Hindlimb muscle (tissue), 1 donor: ENCODE measurements at regions not wholly inside any gene's neighbourhood (a gene's known extent, or its start where the extent isn't known, plus 50 kb on each side); places are given as distances from the start of the nearest gene placed in this dataset.
"Not testable (repeated sequence)": the region's sequence is repeated elsewhere in the genome, so short reads cannot be mapped to it uniquely, and the experiment has no call there.

ENCODE experiments used
- DNase-seq: peaks from one replicate; pipeline ENCODE4 v3.0.0-alpha.2; 2013

DNA sequence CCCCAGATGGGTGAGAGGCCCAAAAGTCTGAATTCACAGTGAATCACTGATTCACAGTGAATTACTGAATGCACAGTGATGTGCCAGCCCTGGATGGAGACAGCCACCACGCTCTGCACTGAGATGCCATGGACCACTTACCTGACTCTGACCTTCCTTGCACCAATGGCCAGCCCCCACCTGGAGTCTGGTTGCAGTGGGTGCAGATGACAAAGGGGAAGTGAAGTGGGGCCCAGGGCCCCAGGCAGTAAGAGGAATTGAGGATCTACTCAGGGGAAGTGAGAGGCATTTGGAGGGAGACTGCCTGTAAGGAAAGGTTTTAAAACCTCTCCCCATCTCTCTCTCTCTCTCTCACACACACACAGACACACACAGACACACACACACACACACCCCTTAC, 412.1 kb downstream of the CYLC2 start:
- DNase-seq = no peak

DNA sequence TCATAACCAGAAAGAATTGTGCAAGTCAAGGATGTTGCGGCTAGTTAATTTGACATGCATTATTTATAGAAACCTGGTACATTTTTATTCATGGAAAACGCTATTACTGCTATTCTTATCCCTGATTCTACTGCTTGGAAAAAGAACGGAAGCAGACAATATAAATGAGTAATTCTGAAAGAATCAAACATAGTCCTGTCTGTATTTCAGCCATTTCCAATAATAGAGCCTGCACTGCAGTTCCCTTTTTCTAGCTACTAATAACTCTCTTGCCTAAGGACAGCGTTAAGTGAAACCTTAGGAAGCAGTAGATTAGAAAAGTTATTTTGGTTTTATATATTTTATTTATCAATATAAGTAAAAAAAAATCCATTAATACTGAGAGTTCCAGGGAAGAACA, 414.9 kb downstream of the CYLC2 start:
- no peak for DNase-seq

DNA sequence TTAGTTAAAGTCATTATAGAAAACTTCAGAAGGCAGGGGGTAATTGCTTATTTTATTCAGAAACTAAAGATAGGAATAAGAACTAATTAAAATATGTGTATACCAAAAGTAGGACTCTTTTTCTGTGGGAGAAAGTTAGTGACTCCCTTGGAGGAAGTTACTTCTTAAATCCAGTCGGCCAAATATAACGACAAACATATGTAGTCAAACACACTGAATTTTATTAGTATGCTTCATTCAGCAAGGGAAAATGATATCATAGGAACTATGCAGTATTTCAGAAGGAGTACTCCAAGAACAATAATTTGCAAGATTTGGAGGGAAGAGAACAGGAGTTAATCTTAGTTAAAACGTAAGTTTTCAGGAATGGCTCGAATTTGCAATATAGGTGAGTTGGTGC, 432.6 kb downstream of the CYLC2 start:
- DNase-seq = peak; percentile 36

DNA sequence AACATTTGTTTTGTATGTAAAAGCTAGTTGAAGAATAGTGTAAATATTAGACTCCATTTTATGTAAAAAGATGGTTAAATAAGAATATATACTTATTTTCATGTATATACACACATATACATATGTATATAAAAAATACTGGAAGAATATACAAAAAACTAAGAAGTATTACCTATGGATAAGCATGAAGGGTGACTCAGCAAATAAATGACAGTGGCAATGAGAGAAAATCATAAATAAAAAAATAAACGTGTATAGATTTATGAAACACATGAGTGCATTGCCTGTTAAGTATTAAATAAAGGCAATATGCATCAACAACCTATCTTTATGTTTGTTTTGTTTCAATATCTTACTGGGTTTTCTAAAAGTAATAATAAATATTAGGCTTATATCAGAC, 435.3 kb downstream of the CYLC2 start:
- DNase-seq = no peak

DNA sequence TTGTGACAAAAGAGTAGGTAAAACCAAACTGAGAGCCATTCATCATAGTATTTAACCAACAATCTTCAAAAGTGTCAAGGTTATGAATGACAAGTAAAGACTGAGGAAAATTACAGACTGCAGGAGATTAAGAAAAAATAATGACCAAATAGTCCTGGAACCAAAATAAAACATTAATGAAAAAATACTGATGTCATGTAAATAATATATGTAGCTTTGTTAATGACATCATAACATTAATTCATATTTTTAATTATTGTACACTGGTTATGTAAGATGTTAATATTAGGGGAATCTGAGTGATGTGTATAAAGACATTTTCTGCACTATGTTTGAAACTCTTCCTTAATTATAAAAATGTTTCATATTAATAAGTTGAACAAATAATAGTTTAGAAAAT, 436.7 kb downstream of the CYLC2 start:
- DNase-seq = no peak

DNA sequence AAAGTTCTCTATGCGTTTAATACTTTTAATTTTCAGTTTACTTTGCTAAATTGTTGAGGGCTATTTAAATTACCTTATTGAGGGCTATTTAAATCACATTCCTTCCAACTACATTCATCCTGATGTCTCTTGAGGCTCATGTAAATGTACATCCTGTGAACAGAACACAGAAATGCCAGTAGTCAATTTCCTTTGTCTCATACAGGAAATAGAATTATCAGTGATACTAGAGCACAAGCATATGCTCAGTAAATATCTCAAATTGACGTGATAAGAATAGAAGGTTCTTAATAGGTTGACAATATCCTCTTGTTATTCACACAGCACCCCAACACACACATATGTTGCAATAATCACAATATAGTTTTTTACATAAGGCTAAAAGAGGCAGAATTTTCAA, 449.0 kb downstream of the CYLC2 start:
- DNase-seq = no peak

DNA sequence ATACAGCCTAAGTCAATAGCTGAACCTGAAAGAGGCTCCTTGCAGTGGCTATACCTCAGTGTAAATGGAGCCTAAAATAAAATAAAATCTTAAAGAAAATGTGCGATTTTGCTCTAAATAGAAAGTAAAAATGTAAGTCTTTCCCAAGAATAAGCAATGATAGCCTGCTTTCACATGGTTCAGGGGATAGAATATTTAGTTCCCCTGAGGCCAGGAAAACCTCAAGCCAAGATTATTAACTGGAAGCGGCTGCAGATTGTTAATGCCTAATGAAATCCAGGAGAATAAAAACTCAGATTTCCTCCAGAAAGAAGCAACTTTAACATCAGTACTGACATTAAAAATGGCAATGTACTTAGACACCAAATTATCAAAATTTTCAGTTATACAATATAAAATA, 463.7 kb downstream of the CYLC2 start:
- peak; percentile 31 for DNase-seq

DNA sequence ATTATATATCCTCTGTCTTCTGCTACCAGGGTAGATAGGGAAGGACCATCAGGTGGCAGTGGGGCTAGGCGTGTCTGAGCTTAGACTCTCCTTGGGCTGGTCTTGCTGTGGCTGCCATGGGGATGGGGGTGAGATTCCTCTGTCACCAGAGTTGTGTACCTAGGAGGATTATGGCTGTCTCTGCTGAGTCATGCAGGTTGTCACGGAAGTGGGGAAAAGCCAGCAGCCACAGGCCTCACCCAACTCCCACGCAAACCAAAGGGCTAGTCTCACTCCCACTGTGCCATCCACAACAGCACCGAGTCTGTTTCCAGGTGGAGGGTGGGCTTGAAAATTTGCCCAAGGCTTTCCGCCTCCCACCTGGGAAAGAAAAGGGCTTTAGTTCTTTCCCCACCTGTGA, 476.1 kb downstream of the CYLC2 start:
- no peak for DNase-seq

DNA sequence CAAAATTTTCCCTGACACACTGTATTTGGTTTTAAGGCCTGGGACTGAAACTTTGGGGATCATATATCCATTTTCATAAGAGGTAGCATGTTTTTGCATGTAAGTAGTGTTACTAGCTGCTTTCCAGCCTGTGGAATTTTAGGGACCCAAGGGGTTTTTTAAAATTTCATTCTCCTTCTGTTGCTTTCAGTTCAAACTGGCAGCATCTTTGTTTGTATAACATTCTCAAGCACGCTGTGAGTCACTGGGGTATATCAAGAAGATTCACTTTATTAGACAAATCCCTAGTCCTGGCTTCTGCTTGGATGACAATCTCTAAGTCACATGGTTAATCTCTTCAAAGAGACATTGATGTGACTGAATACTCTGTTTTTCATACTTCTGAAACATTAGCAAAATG, 479.0 kb downstream of the CYLC2 start:
- DNase-seq = no peak

DNA sequence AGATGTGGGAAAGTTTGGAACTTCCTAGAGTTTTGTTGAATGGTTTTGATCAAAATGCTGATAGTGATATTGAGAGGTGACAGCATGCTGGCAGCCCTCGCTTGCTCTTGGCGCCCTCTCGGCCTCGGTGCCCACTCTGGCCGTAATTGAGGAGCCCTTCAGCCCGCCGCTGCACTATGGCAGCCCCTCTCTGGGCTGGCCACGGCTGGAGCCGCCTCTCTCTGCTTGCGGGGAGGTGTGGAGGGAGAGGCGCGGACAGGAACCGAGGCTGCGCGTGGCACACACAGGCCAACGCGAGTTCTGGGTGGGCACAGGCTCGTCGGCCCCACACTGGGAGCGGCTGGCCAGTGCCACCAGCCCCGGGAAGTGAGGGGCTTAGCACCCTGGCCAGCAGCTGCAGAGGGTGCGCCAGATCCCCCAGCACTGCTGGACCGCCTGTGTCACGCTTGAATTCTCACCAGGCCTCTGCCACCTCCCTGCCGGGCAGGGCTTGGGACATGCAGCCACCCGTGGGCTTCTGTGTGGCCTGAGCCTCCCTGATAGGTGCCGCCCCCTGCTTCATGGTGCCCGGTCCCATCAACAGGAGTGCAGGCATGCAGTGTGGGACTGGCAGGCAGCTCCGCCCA, 488.5 kb downstream of the CYLC2 start:
- DNase-seq = no peak

DNA sequence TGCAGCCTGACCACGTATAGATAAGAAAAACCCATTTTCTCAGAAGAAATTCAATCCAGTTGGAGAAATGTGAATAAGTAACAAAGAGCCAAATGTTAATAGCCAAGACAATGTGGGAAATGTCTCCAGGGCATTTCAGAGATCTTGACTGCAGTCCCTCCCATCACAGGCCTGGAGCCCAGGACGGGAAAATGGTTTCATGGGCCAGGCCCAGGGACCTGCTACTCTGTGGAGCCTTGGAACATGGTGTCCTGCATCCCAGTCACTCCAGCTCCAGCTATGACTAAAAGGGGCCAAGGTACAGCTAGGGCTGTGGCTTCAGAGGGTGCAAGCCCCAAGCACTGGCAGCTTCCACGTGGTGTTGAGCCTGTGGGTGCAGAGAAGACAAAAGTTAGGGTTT, 490.0 kb downstream of the CYLC2 start:
- no peak for DNase-seq

DNA sequence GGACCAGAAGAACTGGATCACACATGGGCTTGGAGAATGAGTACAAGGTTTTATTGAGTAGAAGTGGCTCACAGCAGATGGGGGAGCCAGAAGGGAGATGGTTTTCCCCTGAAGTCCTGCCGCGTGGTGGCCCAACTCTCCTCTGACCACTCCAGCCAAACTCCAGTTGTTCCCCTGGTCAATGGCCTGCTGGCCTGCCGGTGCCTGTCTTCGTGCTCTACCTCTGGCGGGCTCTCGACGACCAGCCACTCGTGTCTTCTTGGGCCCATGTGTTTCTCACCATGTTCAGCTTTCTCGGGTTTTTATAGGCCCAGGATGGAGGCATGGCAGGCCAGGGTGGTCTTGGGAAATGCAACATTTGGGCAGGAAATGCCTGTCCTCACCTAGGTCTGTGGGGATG, 519.6 kb downstream of the CYLC2 start:
- no peak for DNase-seq

DNA sequence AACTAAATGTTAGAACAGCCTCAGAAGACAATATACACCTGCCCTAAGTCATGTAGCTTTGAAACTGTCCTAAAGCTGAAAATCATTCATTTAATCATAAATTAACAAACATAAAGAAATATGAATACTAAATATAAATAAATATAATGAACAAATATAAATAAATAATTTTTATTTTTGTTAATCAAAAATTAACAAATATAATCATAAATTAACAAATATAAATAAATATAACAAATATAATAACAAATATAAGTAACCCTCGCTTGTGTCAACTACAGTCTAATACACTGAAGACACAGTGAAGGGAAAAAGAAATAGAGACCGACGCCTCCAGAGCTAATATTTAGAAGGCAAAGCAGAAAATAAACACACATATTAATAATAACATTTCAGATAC, 527.3 kb downstream of the CYLC2 start:
- no peak for DNase-seq

DNA sequence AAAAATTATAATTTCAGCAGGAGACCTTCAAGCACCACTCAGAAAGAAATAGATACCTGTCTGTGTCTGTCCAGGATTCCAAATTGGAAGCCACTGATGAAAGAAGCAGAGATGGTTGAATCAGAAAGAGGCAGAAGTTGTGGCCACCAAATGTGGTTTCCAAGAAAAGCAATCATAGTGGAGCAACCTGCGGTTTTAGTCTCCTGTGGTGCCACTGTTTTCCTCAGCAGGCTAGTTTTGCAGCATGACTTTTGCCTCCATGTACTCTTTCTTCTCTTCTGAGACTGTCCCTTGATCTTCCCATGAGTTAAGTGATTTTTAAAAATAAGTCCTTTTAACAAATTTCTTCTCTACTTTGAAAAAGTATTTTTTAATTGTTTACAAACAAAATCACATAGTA, 535.8 kb downstream of the CYLC2 start:
- DNase-seq = no peak

DNA sequence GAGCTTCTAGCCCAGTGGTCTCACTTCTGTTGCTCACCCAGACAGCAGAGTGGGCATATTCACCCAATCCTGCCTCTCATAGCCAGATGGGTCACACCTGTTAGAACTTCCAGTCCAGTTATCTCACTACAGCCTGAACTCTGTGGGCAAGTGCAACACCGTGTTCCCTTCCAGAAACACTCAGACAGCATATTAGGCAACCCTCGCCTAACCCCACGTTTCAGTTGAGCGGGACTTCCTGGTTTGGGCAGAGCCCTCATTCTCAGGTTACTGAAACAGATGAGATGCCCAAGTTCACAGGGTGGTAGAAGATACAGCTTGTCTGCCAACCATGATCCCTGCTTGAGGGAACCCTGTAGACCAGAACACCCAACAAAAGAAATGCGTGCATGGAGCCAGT, 538.2 kb downstream of the CYLC2 start:
- no peak for DNase-seq

DNA sequence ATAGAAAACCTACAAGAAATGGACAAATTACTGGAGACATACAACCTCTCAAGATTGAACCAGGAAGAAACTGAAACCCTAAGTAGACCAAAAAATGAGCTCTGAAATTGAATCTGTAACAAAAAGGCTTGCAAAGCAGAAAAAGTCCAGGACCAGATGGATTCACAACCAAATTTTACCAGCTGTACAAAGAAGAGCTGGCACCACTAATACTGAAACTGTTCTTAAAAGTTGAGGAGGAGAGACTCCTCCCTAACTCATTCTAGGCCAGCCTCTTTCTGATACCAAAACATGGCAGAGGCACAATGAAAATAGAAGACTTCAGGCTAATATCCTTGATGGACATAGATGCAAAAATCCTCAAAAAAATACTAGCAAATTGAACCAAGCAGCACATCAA, 542.3 kb downstream of the CYLC2 start:
- no peak for DNase-seq

DNA sequence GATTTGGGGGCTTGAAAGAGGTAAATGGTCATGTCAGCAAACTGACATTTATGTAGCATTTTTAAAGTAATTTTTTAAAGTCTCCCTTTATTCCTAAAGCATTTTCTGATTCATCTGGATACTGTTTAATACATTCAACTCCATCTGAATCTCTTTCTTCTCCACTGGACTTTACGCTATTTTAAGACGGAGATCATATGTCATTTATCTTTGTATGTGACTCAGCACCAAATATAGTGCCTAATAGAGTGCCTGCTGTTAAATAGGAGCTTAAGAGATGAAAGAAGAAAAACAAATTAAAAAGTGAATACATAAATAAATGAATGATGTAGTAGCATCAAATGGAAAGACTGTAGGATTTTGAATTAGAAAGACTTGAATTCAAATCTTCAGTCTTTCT, 548.8 kb upstream of the SMC2 start:
- no peak for DNase-seq

DNA sequence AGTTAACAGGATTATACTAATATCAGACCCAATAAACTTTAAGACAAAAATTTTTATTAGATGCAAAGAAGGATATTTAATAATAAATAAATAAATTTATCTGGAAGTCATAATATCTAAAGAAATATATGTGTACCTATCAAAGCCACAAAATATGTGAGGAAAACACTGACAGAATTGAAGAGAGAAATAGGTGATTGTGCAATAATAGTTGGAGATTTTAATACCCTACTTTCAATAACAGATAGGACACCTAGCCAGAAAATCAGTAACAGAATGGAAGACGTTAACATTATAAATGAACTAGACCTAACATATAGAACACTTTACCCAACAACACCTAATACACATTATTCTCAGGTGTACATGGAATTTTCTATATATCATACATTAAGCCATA, 541.4 kb upstream of the SMC2 start:
- no peak for DNase-seq

DNA sequence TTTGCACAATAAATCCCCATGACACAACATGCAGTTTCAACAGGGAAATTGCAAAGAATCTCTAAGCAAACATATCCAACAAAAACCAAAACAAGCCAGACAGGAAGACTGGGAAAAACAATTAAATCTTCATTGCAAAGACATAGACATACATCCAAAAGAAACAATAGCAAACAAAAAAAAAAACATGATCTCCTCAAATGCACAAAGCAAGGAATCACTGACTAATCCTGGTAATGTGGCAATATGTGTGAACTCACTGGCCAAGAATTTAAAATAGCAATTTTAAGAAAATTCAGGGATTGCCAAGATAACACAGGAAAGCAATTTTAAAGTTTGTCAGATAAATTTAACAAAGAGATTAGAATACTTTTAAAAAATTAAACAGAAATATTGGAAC, 520.1 kb upstream of the SMC2 start:
- no peak for DNase-seq

DNA sequence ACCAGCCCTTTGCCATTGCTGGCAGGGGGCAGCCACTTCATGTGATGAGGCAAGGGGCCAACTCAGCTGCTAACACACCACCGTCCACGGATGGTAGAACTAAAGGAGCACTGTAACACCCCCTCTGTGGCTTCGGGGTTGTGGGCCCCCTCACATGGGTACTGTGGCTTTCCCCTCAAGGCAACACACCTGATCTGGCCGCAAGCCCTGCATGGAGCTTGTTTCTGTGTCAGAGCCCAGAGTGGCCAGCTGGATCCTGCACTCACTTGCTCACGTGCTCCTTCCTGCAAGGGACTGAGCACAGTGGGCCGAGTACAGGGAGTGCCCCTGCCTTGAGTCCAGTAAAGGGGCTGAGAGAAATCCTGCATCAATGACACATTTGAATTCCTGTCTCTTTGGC, 507.4 kb upstream of the SMC2 start:
- DNase-seq = no peak

DNA sequence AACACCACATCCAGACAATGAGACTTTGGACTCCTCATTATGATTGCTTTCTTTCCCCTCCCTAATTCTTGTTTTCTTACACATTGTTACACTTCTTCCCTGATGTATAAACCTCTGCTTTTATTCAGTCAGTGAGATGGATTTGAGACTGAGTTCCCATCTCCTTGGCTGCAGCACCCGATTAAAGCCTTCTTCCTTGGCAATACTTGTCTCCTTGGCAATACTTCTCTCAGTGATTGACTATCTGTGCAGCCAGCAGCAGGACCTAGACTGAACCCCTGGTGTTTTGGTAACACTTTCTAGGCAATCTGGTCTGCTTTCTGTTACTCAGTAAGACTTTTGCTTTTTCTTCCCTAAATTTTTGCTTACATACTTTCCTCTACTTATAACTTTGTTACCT, 492.8 kb upstream of the SMC2 start:
- no peak for DNase-seq

DNA sequence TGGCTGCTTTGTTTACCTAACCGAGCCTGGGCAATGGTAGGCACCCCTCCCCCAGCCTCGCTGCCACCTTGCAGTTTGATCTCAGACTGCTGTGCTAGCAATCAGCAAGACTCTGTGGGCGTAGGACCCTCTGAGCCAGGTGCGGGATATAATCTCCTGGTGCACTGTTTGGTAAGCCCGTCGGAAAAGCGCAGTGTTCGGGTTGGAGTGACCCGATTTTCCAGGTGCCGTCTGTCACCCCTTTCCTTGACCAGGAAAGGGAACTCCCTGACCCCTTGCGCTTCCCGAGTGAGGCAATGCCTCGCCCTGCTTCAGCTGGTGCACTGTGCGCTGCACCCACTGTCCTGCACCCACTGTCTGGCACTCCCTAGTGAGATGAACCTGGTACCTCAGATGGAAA, 482.2 kb upstream of the SMC2 start:
- not testable (repeated sequence) for DNase-seq

DNA sequence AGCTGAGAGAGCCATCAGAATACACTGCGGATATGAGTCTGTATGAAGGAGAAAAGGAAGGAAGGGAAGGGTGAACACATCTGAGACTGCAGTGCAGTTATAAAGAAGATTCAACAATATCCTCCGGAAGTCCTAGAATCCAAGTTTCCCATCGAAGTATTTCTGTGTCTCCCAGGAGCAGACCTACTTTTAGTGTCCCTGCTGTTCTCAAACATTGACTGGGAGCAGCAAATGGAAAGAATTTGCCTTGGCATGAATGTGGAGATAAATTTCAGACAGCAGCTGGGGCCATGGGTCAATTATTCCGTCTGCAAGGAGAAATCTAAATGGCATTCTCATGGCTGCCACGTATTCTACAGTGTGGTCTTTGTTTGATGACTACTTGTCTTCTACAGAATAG, 478.1 kb upstream of the SMC2 start:
- DNase-seq = peak; percentile 47

DNA sequence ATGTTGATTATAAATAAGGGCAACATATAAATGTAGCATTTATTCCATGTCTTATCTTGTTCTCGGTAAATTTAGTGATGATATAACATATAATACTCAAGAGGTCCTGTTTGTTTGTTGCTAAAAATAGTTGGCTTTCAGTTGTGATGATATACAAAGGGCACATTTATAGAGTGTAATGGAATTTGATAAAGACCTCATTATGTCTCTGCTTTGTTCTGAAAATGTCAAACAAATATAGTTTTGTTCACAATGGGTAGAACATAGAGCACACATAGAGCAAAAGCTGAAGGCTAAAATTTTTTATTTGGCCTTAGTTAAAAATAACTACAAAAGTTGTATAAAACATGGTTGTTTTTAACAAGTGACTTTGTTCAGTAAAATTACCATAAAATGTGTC, 477.1 kb upstream of the SMC2 start:
- DNase-seq = no peak

DNA sequence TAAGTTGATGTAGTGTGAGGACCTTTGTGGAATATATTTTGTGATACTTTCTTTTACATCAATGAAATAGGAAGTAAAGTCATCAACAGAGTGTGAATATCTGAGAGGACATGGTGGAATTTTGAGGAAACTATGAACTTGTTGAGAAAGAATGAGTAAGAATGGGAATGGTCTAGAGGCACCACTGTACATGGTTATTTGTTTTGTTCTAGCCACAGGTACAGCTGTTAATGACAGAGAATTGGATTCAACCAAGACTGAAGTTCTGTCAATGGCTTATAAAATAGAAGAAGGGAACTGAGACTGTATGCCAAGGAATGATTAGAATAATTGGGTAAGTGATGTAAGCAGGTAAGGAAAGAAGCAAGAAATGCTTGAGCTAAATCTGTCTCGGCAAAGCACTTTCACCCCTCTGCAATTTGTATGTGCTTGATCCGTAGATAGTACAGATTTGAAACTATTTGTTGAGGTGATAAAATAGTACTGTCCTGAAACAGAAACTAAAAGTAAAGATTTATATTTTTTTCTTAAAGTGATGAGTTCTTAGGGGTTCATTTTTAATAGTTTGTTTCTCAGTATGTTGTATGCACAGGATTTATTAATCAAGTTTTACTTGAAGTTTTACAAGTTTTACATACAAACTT, 468.8 kb upstream of the SMC2 start:
- DNase-seq = no peak
